Stomach smooth muscle (tissue), 2 donors: ENCODE measurements at regions not wholly inside any gene's neighbourhood (a gene's known extent, or its start where the extent isn't known, plus 50 kb on each side); places are given as distances from the start of the nearest gene placed in this dataset.
"Not testable (repeated sequence)": the region's sequence is repeated elsewhere in the genome, so short reads cannot be mapped to it uniquely, and the experiment has no call there.

Experiments
- H3K27ac ChIP-seq: one replicate; pipeline ENCODE4 v1.7.0; 2013; ENCODE audit warnings: mild to moderate bottlenecking, low read length, inconsistent platforms
- H3K27me3 ChIP-seq, 2 donors: one replicate each; pipeline ENCODE4 v1.7.0; 2013; ENCODE audit warnings: low read length in 2 of 2; ENCODE audit not compliant: insufficient read depth in 2 of 2, control insufficient read depth in 1 of 2
- H3K36me3 ChIP-seq, 2 donors: one replicate each; pipeline ENCODE4 v1.7.0; 2013; ENCODE audit warnings: low read length in 2 of 2; ENCODE audit not compliant: control insufficient read depth in 2 of 2, insufficient read depth in 2 of 2
- H3K4me1 ChIP-seq: one replicate; pipeline ENCODE4 v1.7.0; 2013; ENCODE audit warnings: low read length; ENCODE audit not compliant: control insufficient read depth, insufficient read depth
- H3K4me3 ChIP-seq, 2 donors: one replicate each; pipeline ENCODE4 v1.7.0; 2013; ENCODE audit warnings: low read length in 2 of 2
- H3K9ac ChIP-seq, 2 donors: one replicate each; pipeline ENCODE4 v1.7.0; 2013; ENCODE audit warnings: low read length in 2 of 2, mild to moderate bottlenecking in 1 of 2
- H3K9me3 ChIP-seq, 2 donors: one replicate each; pipeline ENCODE4 v1.7.0; 2013; ENCODE audit warnings: low read length in 2 of 2; ENCODE audit not compliant: control insufficient read depth in 2 of 2
- donor health status: healthy.
- donor health status: Pancreatic carcinoma.

DNA sequence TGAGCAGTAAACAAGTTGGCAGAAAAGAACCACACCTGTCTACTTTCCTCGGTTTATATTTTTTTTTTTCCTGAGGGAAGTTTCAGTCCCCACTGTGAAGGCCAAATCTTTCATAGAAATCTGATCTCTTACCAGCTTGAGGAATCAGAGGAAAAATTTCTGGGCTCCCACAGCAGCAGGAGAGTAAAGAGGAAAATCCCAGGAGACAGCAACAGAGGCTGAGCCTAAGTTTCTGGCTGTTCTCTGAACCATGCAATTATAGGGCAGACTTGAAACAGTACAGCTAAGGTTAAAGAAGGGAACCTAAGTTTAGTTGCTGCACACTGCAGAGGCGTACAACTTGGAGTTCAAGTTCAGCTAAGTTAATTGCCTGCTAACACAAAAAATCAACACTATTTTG is 1090.9 kb upstream of the INTU start:
- Histone ChIP-seq H3K4me3 (no peak overlapping the region), H3K27me3 (no peaks in the 10 kb centered on the region), H3K36me3 (no peaks in the 10 kb centered on the region), H3K9me3 (no peaks in the 10 kb centered on the region), H3K4me1 (no peaks in the 10 kb centered on the region), H3K27ac (no peak overlapping the region), H3K9ac (no peak overlapping the region)

- H3K4me1 ChIP-seq = no peaks in the 10 kb centered on the region
- H3K36me3 ChIP-seq = no peaks in the 10 kb centered on the region
These were observed 1088.5 kb upstream of the INTU start for GRCh38 chr4:126544276-126544675.

GRCh38 chr4:126546197-126546596 is 1086.6 kb upstream of the INTU start:
- not testable (repeated sequence) for H3K9me3 ChIP-seq, H3K4me1 ChIP-seq, H3K4me3 ChIP-seq, H3K27ac ChIP-seq, H3K36me3 ChIP-seq, H3K9ac ChIP-seq, H3K27me3 ChIP-seq

More at GRCh38 chr4:126544276-126544675, 1088.5 kb upstream of the INTU start:
- no peak overlapping the region for H3K27ac ChIP-seq
- H3K9me3 ChIP-seq = no peaks in the 10 kb centered on the region
- H3K27me3 ChIP-seq = no peaks in the 10 kb centered on the region
- no peak overlapping the region for H3K4me3 ChIP-seq
- no peak overlapping the region for H3K9ac ChIP-seq

DNA sequence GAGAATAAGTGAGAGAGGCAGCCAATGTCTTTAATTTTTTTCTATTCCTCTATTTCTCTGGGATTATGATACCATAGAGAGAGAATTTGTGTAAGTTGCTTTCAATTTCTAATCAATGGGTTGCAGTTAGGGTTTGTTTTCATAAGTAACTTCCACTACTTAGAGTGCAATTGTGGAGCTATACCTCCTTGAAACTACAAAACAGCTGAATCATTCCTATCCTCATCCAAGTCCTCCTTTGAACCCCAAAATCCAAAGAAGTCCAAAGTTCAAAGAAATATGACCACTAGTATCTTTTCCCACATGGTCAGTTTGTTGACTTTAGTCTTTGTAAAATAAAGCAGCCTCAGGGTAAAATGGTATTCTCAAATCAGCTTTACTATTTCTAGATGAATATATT is 1085.4 kb upstream of the INTU start:
- Histone ChIP-seq H3K9ac (no peak overlapping the region), H3K4me1 (no peaks in the 10 kb centered on the region), H3K36me3 (no peaks in the 10 kb centered on the region), H3K27me3 (no peaks in the 10 kb centered on the region), H3K9me3 (no peaks in the 10 kb centered on the region), H3K4me3 (no peak overlapping the region), H3K27ac (no peak overlapping the region)

- no peak overlapping the region for H3K9ac ChIP-seq
- H3K27ac ChIP-seq = no peak overlapping the region
- no peaks in the 10 kb centered on the region for H3K36me3 ChIP-seq
- H3K9me3 ChIP-seq = no peaks in the 10 kb centered on the region
- H3K4me3 ChIP-seq = no peak overlapping the region
- no peaks in the 10 kb centered on the region for H3K4me1 ChIP-seq
- H3K27me3 ChIP-seq = no peaks in the 10 kb centered on the region
These were observed 1083.9 kb upstream of the INTU start for GRCh38 chr4:126548890-126549289.

- Histone ChIP-seq H3K4me3 (no peak overlapping the region), H3K27ac (no peak overlapping the region), H3K27me3 (no peaks in the 10 kb centered on the region), H3K9ac (no peak overlapping the region), H3K36me3 (no peaks in the 10 kb centered on the region), H3K9me3 (no peaks in the 10 kb centered on the region), H3K4me1 (no peaks in the 10 kb centered on the region)
These were observed 1080.4 kb upstream of the INTU start for GRCh38 chr4:126552321-126552720.

- no peak overlapping the region for H3K9ac ChIP-seq
- H3K27me3 ChIP-seq = no peaks in the 10 kb centered on the region
- H3K4me3 ChIP-seq = no peak overlapping the region
- no peak overlapping the region for H3K27ac ChIP-seq
- no peaks in the 10 kb centered on the region for H3K36me3 ChIP-seq
- no peaks in the 10 kb centered on the region for H3K9me3 ChIP-seq
- H3K4me1 ChIP-seq = no peaks in the 10 kb centered on the region
These were observed 1079.5 kb upstream of the INTU start for GRCh38 chr4:126553248-126553647.

GRCh38 chr4:126558596-126558995 is 1074.2 kb upstream of the INTU start:
- Histone ChIP-seq H3K4me1 (no peaks in the 10 kb centered on the region), H3K27ac (no peak overlapping the region), H3K9ac (no peak overlapping the region), H3K27me3 (no peaks in the 10 kb centered on the region), H3K9me3 (peaks cover 0 to 6% of the 10 kb centered on the region in 2 donors), H3K4me3 (no peak overlapping the region), H3K36me3 (no peaks in the 10 kb centered on the region)

DNA sequence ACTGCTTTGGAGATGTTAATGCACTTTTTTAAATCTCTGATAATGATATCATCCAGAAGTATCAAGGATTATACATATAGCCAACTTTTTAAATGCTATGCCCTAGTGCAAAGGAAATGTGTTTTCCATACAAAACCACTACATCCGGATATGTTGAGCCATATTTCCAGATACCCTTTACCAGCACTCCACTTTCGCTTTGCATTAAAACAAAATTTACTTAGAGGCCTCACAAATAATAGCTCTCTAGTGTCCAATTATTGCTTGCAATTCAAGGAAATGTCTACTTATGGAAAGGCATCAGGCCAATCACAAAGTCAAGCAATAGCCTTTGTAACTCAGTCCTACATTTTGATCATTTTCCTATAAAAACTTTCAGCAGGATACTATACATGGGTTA is 1072.8 kb upstream of the INTU start:
- Histone ChIP-seq H3K9me3 (peaks cover 0 to 6% of the 10 kb centered on the region in 2 donors), H3K36me3 (no peaks in the 10 kb centered on the region), H3K9ac (no peak overlapping the region)

DNA sequence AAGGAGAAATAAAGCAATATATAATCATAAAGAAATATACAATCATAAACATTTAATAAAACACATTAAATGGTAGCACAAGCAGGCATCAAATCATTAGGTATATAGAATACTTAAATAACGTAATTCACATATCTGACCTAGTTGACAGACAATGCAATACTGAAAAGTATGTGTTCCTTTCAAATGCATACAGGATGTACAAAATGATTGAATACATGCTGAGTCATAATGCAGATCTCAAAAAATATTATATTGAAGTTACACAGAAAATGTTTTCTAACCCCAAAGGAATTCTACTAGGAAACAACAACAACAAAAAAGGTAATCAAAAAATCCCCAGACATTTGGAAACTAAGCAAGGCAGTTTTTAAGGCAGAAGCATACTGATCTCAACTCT is 1072.0 kb upstream of the INTU start:
- H3K36me3 ChIP-seq = no peaks in the 10 kb centered on the region
- no peak overlapping the region for H3K27ac ChIP-seq
- no peak overlapping the region for H3K9ac ChIP-seq
- H3K4me1 ChIP-seq = no peaks in the 10 kb centered on the region
- no peaks in the 10 kb centered on the region for H3K27me3 ChIP-seq
- H3K9me3 ChIP-seq = peaks cover 0 to 6% of the 10 kb centered on the region in 2 donors
- no peak overlapping the region for H3K4me3 ChIP-seq

More for the DNA sequence above, 1072.8 kb upstream of the INTU start:
- Histone ChIP-seq H3K27me3 (no peaks in the 10 kb centered on the region), H3K4me1 (no peaks in the 10 kb centered on the region), H3K4me3 (no peak overlapping the region), H3K27ac (no peak overlapping the region)

GRCh38 chr4:126563389-126563788 is 1069.4 kb upstream of the INTU start:
- Histone ChIP-seq H3K27ac (no peak overlapping the region), H3K27me3 (no peaks in the 10 kb centered on the region), H3K36me3 (no peaks in the 10 kb centered on the region), H3K4me3 (no peak overlapping the region), H3K4me1 (no peaks in the 10 kb centered on the region), H3K9me3 (peaks cover 0 to 6% of the 10 kb centered on the region in 2 donors), H3K9ac (no peak overlapping the region)
